ENCODE measurements at regions not wholly inside any gene's neighbourhood (a gene's known extent, or its start where the extent isn't known, plus 50 kb on each side); places are given as distances from the start of the nearest gene placed in this dataset.

DNA sequence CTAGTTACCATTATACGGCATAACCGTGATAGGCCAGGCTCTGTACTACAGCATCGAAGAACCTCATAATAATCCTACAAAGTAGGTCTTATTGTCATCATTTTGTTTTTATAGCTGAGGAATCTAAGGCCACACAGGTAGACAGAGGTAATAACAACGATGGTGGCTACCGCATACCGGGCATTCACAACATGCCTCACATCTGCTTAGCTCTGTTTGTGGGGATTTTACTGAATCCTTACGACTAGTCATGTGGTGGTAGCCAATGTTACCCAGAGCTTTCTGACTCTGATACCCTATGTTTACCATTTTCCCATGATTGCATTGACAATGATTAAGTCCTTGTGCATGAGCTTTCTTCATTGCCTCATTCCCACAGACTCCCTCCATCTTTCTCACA lies 269.4 kb downstream of the TCF7L2 start:
- TF ChIP-seq EZH2 (IDR thresholded peaks at IDR 0.05; ENCODE audit: borderline replicate concordance, low read depth, low read length, poor library complexity, severe bottlenecking) = no peak
- TF ChIP-seq, protein P1, sequence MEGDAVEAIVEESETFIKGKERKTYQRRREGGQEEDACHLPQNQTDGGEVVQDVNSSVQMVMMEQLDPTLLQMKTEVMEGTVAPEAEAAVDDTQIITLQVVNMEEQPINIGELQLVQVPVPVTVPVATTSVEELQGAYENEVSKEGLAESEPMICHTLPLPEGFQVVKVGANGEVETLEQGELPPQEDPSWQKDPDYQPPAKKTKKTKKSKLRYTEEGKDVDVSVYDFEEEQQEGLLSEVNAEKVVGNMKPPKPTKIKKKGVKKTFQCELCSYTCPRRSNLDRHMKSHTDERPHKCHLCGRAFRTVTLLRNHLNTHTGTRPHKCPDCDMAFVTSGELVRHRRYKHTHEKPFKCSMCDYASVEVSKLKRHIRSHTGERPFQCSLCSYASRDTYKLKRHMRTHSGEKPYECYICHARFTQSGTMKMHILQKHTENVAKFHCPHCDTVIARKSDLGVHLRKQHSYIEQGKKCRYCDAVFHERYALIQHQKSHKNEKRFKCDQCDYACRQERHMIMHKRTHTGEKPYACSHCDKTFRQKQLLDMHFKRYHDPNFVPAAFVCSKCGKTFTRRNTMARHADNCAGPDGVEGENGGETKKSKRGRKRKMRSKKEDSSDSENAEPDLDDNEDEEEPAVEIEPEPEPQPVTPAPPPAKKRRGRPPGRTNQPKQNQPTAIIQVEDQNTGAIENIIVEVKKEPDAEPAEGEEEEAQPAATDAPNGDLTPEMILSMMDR (conservative IDR thresholded peaks at IDR 0.05; ENCODE audit: low read depth, low read length) = no peak
